CD4-positive, alpha-beta T cell (primary cell): ENCODE measurements at regions not wholly inside any gene's neighbourhood (a gene's known extent, or its start where the extent isn't known, plus 50 kb on each side); places are given as distances from the start of the nearest gene placed in this dataset.

ENCODE experiments used
- ATAC-seq: fragments of 200-7000 bp; cut with Tn5 transposase; one replicate; pipeline ENCODE4 v1.10.0; 2022; ENCODE audit warnings: mild to moderate bottlenecking; ENCODE audit not compliant: poor library complexity
- CTCF ChIA-PET: fragments of 350-600 bp; sonication (Branson Sonifier 250); formaldehyde crosslinking; loops from one replicate; lab custom pipeline; 2021; ENCODE audit warnings: antibody characterized with exemption, inconsistent platforms; lab: Charles Lee
- POLR2A ChIA-PET: fragments of 350-600 bp; sonication (Branson Sonifier 250); formaldehyde crosslinking; loops from one replicate; lab custom pipeline; 2021; ENCODE audit warnings: antibody characterized with exemption, inconsistent platforms; lab: Charles Lee
- DNase-seq, 14 experiments: peaks; one replicate each; pipeline ENCODE4 v3.0.0-alpha.2; 2013 to 2020; ENCODE audit warnings: mixed read lengths in 2 of 14
- H3K27ac ChIP-seq, 2 donors: one replicate each; pipeline versions ENCODE4 v1.5.1 to v1.7.0; 2013; ENCODE audit warnings: low read length in 2 of 2, low read depth in 1 of 2, mild to moderate bottlenecking in 1 of 2
- H3K27me3 ChIP-seq, 2 experiments: 1 replicate in 1 of 2; 2 replicates in 1 of 2; pipeline versions ENCODE4 v1.6.1 to v1.7.0; 2013; ENCODE audit warnings: low read length in 2 of 2, control low read depth in 1 of 2, mild to moderate bottlenecking in 1 of 2, moderate library complexity in 1 of 2; ENCODE audit not compliant: insufficient read depth in 2 of 2, control insufficient read depth in 1 of 2
- H3K36me3 ChIP-seq: one replicate; pipeline ENCODE4 v1.6.1; 2013; ENCODE audit warnings: low read length, control low read depth; ENCODE audit not compliant: insufficient read depth
- H3K4me1 ChIP-seq: one replicate; pipeline ENCODE4 v1.6.1; 2013; ENCODE audit warnings: low read length, control low read depth; ENCODE audit not compliant: insufficient read depth
- H3K4me3 ChIP-seq: one replicate; pipeline ENCODE4 v1.5.1; 2013; ENCODE audit warnings: mild to moderate bottlenecking, low read length, moderate library complexity
- H3K9me3 ChIP-seq, 2 experiments: 1 replicate in 1 of 2; 2 replicates in 1 of 2; pipeline versions ENCODE4 v1.6.1 to v1.7.0; 2013; ENCODE audit warnings: low read length in 2 of 2, mild to moderate bottlenecking in 2 of 2, control low read depth in 1 of 2, moderate library complexity in 1 of 2; ENCODE audit not compliant: control insufficient read depth in 1 of 2, insufficient read depth in 1 of 2
- H3K27ac Mint-ChIP-seq: one replicate; pipeline ENCODE4 v1.8.0; 2020; ENCODE audit warnings: mixed read lengths
- H3K27me3 Mint-ChIP-seq: one replicate; pipeline ENCODE4 v1.8.0; 2021; ENCODE audit warnings: mixed read lengths
- H3K36me3 Mint-ChIP-seq: one replicate; pipeline ENCODE4 v1.8.0; 2021; ENCODE audit warnings: low read depth, mixed read lengths
- H3K4me1 Mint-ChIP-seq: one replicate; pipeline ENCODE4 v1.8.0; 2021; ENCODE audit warnings: low read depth, mixed read lengths
- H3K4me3 Mint-ChIP-seq: one replicate; pipeline ENCODE4 v1.8.0; 2020; ENCODE audit warnings: mild to moderate bottlenecking, mixed read lengths
- H3K9me3 Mint-ChIP-seq: one replicate; pipeline ENCODE4 v1.8.0; 2020; ENCODE audit warnings: mixed read lengths
- intact Hi-C, 2 experiments: fragments of 100-400 bp; cut with DNase I in 1 of 2; cut with micrococcal nuclease in 1 of 2; formaldehyde crosslinking; loops; one replicate each; pipeline versions ENCODE4 v1.15.1 to v1.9.0; 2023 to 2025; cut with DNase I, micrococcal nuclease
- TF ChIP-seq, protein P1 (sequence below): fragments of 200-600 bp; IDR thresholded peaks from one replicate; pipeline ENCODE4 v1.8.0; 2022; ENCODE audit warnings: antibody characterized with exemption, mild to moderate bottlenecking

DNA sequence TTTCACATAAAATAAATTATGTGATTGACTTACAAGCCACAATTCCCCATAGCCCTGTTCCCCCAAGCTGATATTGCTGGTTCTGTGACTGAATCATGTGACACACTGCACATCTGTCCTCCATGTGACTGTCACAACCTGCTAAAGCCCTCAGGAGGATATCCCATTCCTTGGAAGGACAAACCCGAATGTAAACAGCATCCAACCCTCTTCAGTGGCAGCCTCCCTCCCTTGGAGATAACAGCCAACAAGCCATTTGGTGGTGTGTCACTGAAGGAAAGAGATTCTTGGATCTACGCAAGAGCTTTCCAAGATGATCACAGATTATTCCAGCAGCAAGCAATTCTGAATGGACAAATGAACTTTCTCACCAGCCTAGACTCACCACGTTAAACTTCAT lies 153.9 kb upstream of the TIAM1 start:
- ATAC-seq (no peak), DNase-seq (no peak)
- no peaks in the 10 kb centered on the region for H3K27me3 Mint-ChIP-seq
- H3K9me3 Mint-ChIP-seq, result no peaks in the 10 kb centered on the region
- H3K27me3 ChIP-seq, result no peaks in the 10 kb centered on the region
- no peak overlapping the region for H3K27ac ChIP-seq
- TF ChIP-seq, protein P1, sequence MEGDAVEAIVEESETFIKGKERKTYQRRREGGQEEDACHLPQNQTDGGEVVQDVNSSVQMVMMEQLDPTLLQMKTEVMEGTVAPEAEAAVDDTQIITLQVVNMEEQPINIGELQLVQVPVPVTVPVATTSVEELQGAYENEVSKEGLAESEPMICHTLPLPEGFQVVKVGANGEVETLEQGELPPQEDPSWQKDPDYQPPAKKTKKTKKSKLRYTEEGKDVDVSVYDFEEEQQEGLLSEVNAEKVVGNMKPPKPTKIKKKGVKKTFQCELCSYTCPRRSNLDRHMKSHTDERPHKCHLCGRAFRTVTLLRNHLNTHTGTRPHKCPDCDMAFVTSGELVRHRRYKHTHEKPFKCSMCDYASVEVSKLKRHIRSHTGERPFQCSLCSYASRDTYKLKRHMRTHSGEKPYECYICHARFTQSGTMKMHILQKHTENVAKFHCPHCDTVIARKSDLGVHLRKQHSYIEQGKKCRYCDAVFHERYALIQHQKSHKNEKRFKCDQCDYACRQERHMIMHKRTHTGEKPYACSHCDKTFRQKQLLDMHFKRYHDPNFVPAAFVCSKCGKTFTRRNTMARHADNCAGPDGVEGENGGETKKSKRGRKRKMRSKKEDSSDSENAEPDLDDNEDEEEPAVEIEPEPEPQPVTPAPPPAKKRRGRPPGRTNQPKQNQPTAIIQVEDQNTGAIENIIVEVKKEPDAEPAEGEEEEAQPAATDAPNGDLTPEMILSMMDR, result no peak
- H3K4me3 Mint-ChIP-seq, result no peak overlapping the region
- H3K9me3 ChIP-seq, result no peaks in the 10 kb centered on the region
- H3K27ac Mint-ChIP-seq, result no peak overlapping the region
- ChIA-PET CTCF (no interaction called here), POLR2A (no interaction called here)
- H3K4me1 Mint-ChIP-seq, result no peaks in the 10 kb centered on the region
- H3K4me3 ChIP-seq, result no peak overlapping the region
- no peaks in the 10 kb centered on the region for H3K36me3 Mint-ChIP-seq
- no peaks in the 10 kb centered on the region for H3K4me1 ChIP-seq
- intact Hi-C loops, result no loop called here
- no peaks in the 10 kb centered on the region for H3K36me3 ChIP-seq

DNA sequence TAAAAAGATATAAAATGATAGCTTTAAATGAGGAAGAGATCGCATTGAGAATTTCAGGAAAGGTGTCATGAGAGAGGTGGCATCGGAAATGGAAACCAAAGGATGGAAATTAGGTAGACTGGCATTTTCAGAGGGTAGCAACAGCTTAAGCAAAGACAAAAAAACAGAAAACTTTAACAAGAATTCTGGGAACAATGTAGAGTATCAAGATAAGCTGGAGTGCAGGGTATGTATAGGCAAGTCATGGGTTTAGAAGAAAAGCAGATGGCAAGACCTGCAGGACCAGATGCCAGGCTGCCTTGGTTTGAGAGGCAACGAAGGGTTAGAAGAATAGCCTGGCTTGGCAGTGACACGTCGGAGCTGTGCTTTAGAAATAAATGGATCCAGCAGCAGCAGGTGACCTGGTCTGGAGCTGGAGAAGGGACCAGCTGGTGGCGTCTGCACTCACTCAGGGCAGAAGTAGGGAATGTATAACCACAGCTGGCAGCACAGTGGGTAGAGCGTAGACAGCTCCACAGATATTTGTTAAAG lies 149.4 kb upstream of the TIAM1 start:
- H3K9me3 ChIP-seq, result peaks cover 0 to 8% of the 10 kb centered on the region in 2 experiments
- POLR2A ChIA-PET, result interaction anchor here (0.6 kb wide), 1 partner anchor 108 kb away, joined by 5 read pairs; no protein-coding TSS in a partner anchor
- Mint-ChIP-seq H3K27me3 (no peaks in the 10 kb centered on the region), H3K27ac (no peak overlapping the region), H3K36me3 (no peaks in the 10 kb centered on the region), H3K4me3 (no peak overlapping the region), H3K9me3 (no peaks in the 10 kb centered on the region), H3K4me1 (no peaks in the 10 kb centered on the region)
- H3K36me3 ChIP-seq, result no peaks in the 10 kb centered on the region
- CTCF ChIA-PET, result interaction anchor here (1.0 to 1.9 kb wide), 2 partner anchors 17 to 87 kb away, joined by 3 to 4 read pairs; no protein-coding TSS in a partner anchor
- no peak for DNase-seq
- H3K4me1 ChIP-seq, result no peaks in the 10 kb centered on the region
- no peak overlapping the region for H3K27ac ChIP-seq
- intact Hi-C loops, result no loop called here
- no peaks in the 10 kb centered on the region for H3K27me3 ChIP-seq
- ATAC-seq, result no peak
- no peak overlapping the region for H3K4me3 ChIP-seq
- TF ChIP-seq, protein P1, result no peak

DNA sequence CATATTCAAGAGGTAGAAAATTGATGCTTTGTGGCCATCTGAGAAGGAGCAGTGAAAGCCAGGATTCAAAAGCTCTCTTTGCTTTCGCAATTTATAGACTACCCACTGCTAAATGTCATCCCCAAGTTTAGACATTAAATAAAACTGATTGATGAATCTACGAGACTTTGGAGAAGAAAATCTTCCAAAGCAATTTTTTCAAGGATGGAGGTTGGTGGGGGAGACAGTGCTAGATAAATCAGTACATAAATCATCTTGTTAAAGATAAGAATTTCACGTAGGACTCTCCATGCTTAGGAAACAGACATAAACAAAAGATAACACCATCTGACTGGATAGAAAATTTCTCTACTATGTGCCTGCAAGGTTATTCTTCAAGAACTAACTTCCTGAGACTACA lies 147.6 kb upstream of the TIAM1 start:
- TF ChIP-seq, protein P1, result no peak
- intact Hi-C loops, result no loop called here

More for the DNA sequence above, 147.6 kb upstream of the TIAM1 start:
- Histone ChIP-seq H3K27ac (no peak overlapping the region), H3K4me3 (no peak overlapping the region), H3K27me3 (no peaks in the 10 kb centered on the region), H3K4me1 (no peaks in the 10 kb centered on the region), H3K9me3 (peaks cover 0 to 8% of the 10 kb centered on the region in 2 experiments), H3K36me3 (no peaks in the 10 kb centered on the region)
- H3K27me3 Mint-ChIP-seq, result no peaks in the 10 kb centered on the region
- no peak overlapping the region for H3K27ac Mint-ChIP-seq
- H3K9me3 Mint-ChIP-seq, result no peaks in the 10 kb centered on the region
- ChIA-PET CTCF (no interaction called here), POLR2A (no interaction called here)
- DNase-seq (no peak), ATAC-seq (no peak)
- no peaks in the 10 kb centered on the region for H3K36me3 Mint-ChIP-seq
- H3K4me3 Mint-ChIP-seq, result no peak overlapping the region
- H3K4me1 Mint-ChIP-seq, result no peaks in the 10 kb centered on the region
